ENCODE measurements at regions not wholly inside any gene's neighbourhood (a gene's known extent, or its start where the extent isn't known, plus 50 kb on each side); places are given as distances from the start of the nearest gene placed in this dataset.
"Not testable (repeated sequence)": the region's sequence is repeated elsewhere in the genome, so short reads cannot be mapped to it uniquely, and the experiment has no call there.

DNA sequence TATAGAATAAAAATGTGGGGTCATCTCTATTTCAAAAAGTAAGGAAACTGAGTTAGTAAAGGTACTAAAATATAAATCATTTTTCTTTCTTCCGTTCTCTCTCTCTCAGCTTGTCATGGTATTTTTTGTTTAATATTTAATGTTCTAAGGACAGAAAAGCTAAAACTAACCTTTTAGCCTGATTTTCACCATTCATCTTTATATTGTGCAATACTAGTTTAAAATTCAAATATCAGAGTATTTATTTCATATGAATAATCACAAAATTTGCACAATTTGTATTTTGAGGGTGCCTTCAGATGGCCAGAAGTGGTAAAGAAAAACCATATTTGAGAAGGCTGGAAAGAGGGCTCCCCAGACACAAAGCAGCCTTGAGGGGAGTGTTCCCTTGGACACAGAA, 197.6 kb upstream of the AR start:
- Histone ChIP-seq H3K4me2 (no peak overlapping the region), H3K9me3 (replicated peaks in 1 of 11) (0 out of 22 replicates have a peak, but pooled peaks cover 0 to 6% (median 0%) of the 10 kb centered on the region in 11 experiments), H3K9ac (no peak overlapping the region), H3K4me3 (no peak overlapping the region), H3K27ac (no peak overlapping the region), H3K27me3 (peaks cover 0 to 34% (median 17%) of the 10 kb centered on the region in 11 experiments; a peak in 14 of 22 replicates), H3K36me3 (no peaks in the 10 kb centered on the region), H4K20me1 (no peaks in the 10 kb centered on the region), H3K4me1 (no peaks in the 10 kb centered on the region)
- peak in 3 of 11 experiments; percentile 10 to 39 (median 18); a peak in 1 of 22 replicates for TF ChIP-seq Cebpa-rat (IDR thresholded peaks at IDR 0.05)

DNA sequence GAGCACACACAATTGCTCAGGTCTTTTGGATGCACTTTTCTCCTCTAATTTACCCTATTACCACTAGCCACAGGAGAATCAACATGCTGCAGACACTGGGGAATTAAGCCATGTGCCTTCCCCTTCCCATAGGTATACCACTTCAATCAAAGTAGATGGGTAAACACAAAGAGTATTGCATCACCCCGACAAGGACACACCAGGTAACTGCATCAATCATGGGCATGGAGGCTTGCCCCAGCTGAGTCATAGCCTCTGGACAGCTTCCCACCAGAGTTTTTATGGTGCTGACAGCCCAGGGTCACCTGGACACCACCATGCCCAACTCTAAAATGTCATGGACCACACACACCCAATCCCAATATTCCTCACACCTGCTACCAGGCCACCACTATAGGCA, 197.2 kb upstream of the AR start:
- no peaks in the 10 kb centered on the region for H3K4me1 ChIP-seq
- TF ChIP-seq Cebpa-rat (IDR thresholded peaks at IDR 0.05) = no peak
- no peak overlapping the region for H3K4me3 ChIP-seq
- no peak overlapping the region for H3K4me2 ChIP-seq
- no peaks in the 10 kb centered on the region for H3K36me3 ChIP-seq
- H3K27ac ChIP-seq = no peak overlapping the region
- no peaks in the 10 kb centered on the region for H4K20me1 ChIP-seq
- 0 out of 22 replicates have a peak, but pooled peaks cover 0 to 6% (median 0%) of the 10 kb centered on the region in 11 experiments for H3K9me3 ChIP-seq (replicated peaks in 1 of 11)
- H3K9ac ChIP-seq = no peak overlapping the region
- peaks cover 0 to 34% (median 17%) of the 10 kb centered on the region in 11 experiments; a peak in 14 of 22 replicates for H3K27me3 ChIP-seq

DNA sequence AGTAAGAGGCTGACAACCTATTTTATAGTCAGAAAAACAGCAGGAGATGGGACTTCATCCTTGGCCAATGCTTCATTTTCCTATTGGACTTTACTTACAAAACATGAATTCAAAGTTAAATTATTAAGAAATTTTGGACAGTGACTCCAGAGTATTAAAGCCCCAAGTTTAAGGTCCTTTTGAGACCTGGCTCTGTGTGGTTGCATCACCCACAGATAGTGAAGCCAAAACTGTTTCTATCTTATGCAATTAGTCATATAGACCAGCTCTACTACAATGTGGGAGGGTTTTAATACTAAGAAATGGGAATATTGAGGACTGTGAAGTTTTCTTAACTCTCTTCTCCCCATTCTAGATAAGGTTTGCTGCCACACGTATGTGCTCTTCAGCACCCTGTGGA, 196.7 kb upstream of the AR start:
- Histone ChIP-seq H3K27me3 (peaks cover 0 to 36% (median 17%) of the 10 kb centered on the region in 11 experiments; a peak in 14 of 22 replicates), H3K9ac (no peak overlapping the region), H3K4me3 (no peak overlapping the region), H4K20me1 (no peaks in the 10 kb centered on the region), H3K36me3 (no peaks in the 10 kb centered on the region), H3K9me3 (replicated peaks in 1 of 11) (0 out of 22 replicates have a peak, but pooled peaks cover 0 to 6% (median 0%) of the 10 kb centered on the region in 11 experiments), H3K4me2 (no peak overlapping the region), H3K4me1 (no peaks in the 10 kb centered on the region), H3K27ac (no peak overlapping the region)
- no peak for TF ChIP-seq Cebpa-rat (IDR thresholded peaks at IDR 0.05)

DNA sequence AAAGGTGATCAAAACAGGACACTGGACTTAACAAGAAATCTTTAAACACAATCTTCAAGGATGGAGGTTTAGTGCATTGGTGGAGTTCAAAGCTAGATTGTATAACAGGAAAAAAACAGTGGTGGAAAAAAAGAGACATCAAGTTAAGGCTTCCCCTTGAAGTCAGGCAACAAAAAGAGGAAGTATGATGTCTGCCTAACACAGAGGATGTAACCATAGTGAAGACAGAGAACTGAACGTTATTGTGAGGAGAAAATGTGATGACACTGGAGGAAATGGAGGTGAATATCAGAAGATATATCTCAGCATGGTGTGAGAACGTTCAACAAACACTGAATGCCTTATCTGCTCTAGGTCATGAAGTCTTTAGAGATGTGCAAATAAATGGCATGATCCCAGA, 192.4 kb upstream of the AR start:
- no peaks in the 10 kb centered on the region for H3K4me1 ChIP-seq
- no peak overlapping the region for H3K4me3 ChIP-seq
- H3K9me3 ChIP-seq (replicated peaks in 1 of 11) = 0 out of 22 replicates have a peak, but pooled peaks cover 0 to 6% (median 0%) of the 10 kb centered on the region in 11 experiments
- TF ChIP-seq Cebpa-rat (IDR thresholded peaks at IDR 0.05) = no peak
- no peaks in the 10 kb centered on the region for H4K20me1 ChIP-seq
- H3K27ac ChIP-seq = peak overlapping the region in 1 of 11 experiments; percentile 40; a peak in 1 of 22 replicates
- H3K9ac ChIP-seq = no peak overlapping the region
- peaks cover 0 to 48% (median 22%) of the 10 kb centered on the region in 11 experiments; a peak in 15 of 22 replicates for H3K27me3 ChIP-seq
- no peaks in the 10 kb centered on the region for H3K36me3 ChIP-seq
- no peak overlapping the region for H3K4me2 ChIP-seq

GRCh38 chrX:67353651-67354370, 190.0 kb upstream of the AR start:
- Histone ChIP-seq H3K4me1 (no peaks in the 10 kb centered on the region), H4K20me1 (no peaks in the 10 kb centered on the region), H3K27ac (no peak overlapping the region), H3K9me3 (replicated peaks in 1 of 11) (peaks cover 0 to 8% (median 0%) of the 10 kb centered on the region in 11 experiments; a peak in 3 of 22 replicates), H3K4me2 (no peak overlapping the region), H3K36me3 (no peaks in the 10 kb centered on the region), H3K9ac (no peak overlapping the region), H3K27me3 (peaks cover 0 to 40% (median 22%) of the 10 kb centered on the region in 11 experiments; a peak in 15 of 22 replicates), H3K4me3 (no peak overlapping the region)
- TF ChIP-seq Cebpa-rat (IDR thresholded peaks at IDR 0.05) = no peak

- H3K4me1 ChIP-seq, H3K4me3 ChIP-seq, H3K36me3 ChIP-seq: not testable (repeated sequence)
Measured at GRCh38 chrX:67361267-67361666, 182.6 kb upstream of the AR start.

GRCh38 chrX:67384403-67384802, 159.4 kb upstream of the AR start:
- Histone ChIP-seq H3K4me1 (no peaks in the 10 kb centered on the region), H3K9me3 (replicated peaks in 1 of 11) (peaks cover 0 to 14% (median 4%) of the 10 kb centered on the region in 11 experiments; a peak in 5 of 22 replicates), H3K4me2 (no peak overlapping the region), H4K20me1 (no peaks in the 10 kb centered on the region), H3K4me3 (no peak overlapping the region), H3K36me3 (no peaks in the 10 kb centered on the region), H3K27me3 (peaks cover 0 to 58% (median 12%) of the 10 kb centered on the region in 11 experiments; a peak in 14 of 22 replicates), H3K9ac (no peak overlapping the region), H3K27ac (no peak overlapping the region)
- TF ChIP-seq Cebpa-rat (IDR thresholded peaks at IDR 0.05) = no peak

More at GRCh38 chrX:67361267-67361666, 182.6 kb upstream of the AR start:
- H3K9me3 ChIP-seq (replicated peaks in 1 of 11) = peaks cover 16 to 36% (median 23%) of the 10 kb centered on the region in 11 experiments; a peak in 21 of 22 replicates
- H4K20me1 ChIP-seq, H3K27ac ChIP-seq, H3K4me2 ChIP-seq, H3K9ac ChIP-seq: not testable (repeated sequence)
- peaks cover 2 to 16% (median 8%) of the 10 kb centered on the region in 11 experiments; a peak in 17 of 22 replicates for H3K27me3 ChIP-seq

DNA sequence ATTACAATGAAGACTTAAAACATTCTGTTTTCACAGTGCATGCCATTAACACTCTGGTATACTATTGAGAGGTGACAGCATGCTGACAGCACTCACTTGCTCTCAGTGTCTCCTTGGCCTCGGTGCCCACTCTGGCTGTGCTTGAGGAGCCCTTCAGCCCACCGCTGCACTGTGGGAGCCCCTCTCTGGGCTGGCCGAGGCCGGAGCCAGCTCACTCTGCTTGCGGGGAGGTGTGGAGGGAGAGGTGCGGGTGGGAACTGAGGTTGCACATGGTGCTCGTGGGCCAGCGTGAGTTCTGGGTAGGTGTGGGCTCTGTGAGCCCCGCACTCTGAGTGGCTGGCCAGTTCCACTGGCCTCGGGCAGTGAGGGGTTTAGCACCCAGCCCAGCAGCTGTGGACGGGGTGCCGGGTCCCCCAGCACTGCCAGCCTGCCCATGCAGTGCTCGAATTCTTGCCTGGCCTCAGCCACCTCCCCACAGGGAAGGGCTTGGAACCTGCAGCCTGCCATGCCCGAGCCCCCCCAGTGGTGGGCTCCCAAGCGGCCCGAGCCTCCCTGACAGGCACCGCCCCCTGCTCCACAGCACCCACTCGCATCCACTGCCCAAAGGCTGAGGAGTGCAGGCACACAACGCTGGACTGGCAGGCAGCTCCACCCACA, 135.3 kb upstream of the AR start:
- H3K9ac ChIP-seq = no peak overlapping the region
- H3K4me3 ChIP-seq = no peak overlapping the region
- peaks cover 17 to 27% (median 21%) of the 10 kb centered on the region in 11 experiments for H3K9me3 ChIP-seq (replicated peaks in 1 of 11)
- H3K27ac ChIP-seq = no peak overlapping the region
- peaks cover 0 to 12% (median 0%) of the 10 kb centered on the region in 11 experiments; a peak in 2 of 22 replicates for H3K27me3 ChIP-seq
- no peaks in the 10 kb centered on the region for H4K20me1 ChIP-seq
- no peak for TF ChIP-seq Cebpa-rat (IDR thresholded peaks at IDR 0.05)
- H3K36me3 ChIP-seq = no peaks in the 10 kb centered on the region
- H3K4me2 ChIP-seq = no peak overlapping the region
- H3K4me1 ChIP-seq = no peaks in the 10 kb centered on the region

- no peak overlapping the region for H3K4me3 ChIP-seq
- H3K4me1 ChIP-seq = no peaks in the 10 kb centered on the region
- H3K27ac ChIP-seq = no peak overlapping the region
- H4K20me1 ChIP-seq = no peaks in the 10 kb centered on the region
- no peak for TF ChIP-seq Cebpa-rat (IDR thresholded peaks at IDR 0.05)
- H3K36me3 ChIP-seq = no peaks in the 10 kb centered on the region
- no peak overlapping the region for H3K9ac ChIP-seq
- H3K9me3 ChIP-seq (replicated peaks in 1 of 11) = peaks cover 14 to 24% (median 23%) of the 10 kb centered on the region in 11 experiments; a peak in 21 of 22 replicates
- H3K27me3 ChIP-seq = no peaks in the 10 kb centered on the region
- no peak overlapping the region for H3K4me2 ChIP-seq
Measured at GRCh38 chrX:67415937-67416336, 127.9 kb upstream of the AR start.
